ENCODE measurements at regions not wholly inside any gene's neighbourhood (a gene's known extent, or its start where the extent isn't known, plus 50 kb on each side); places are given as distances from the start of the nearest gene placed in this dataset.

- no peaks in the 10 kb centered on the region for H3K36me3 ChIP-seq (ENCODE audit: insufficient read depth, low read length)
- H3K9me2 ChIP-seq (ENCODE audit: insufficient read depth, low read length): no peaks in the 10 kb centered on the region
- no peak overlapping the region for H3K4me3 ChIP-seq (ENCODE audit: low read depth, low read length, poor library complexity, severe bottlenecking)
- intact Hi-C loops (cut with micrococcal nuclease; ENCODE audit: unreplicated experiment): no loop called here
- no peaks in the 10 kb centered on the region for H4K20me1 ChIP-seq (ENCODE audit: insufficient read depth, low read length)
- DNase-seq (ENCODE audit: low spot score): no peak
- H2AFZ ChIP-seq (ENCODE audit: low read length): no peak overlapping the region
- ChIA-PET POLR2A (interaction anchor here (0.5 kb wide), 1 partner anchor 704 kb away, joined by 4 read pairs; no protein-coding TSS in a partner anchor), CTCF (ENCODE audit: unreplicated experiment) (interaction anchor here (0.6 kb wide), 1 partner anchor 1227 kb away, joined by 8 read pairs; no protein-coding TSS in a partner anchor)
- no peaks in the 10 kb centered on the region for H3K9me3 ChIP-seq (ENCODE audit: low read length)
- TF ChIP-seq EZH2phosphoT487 (IDR thresholded peaks at IDR 0.05; ENCODE audit: borderline replicate concordance, low read depth, low read length) (no peak), CTCF (conservative IDR thresholded peaks at IDR 0.05; ENCODE audit: low read length) (no peak)
- no peak overlapping the region for H3K4me2 ChIP-seq (ENCODE audit: low read length)
- no TSS peak for BruUV-seq (replicated peaks)
- H3K27ac ChIP-seq (ENCODE audit: low read depth, low read length, poor library complexity, severe bottlenecking): no peak overlapping the region
- no peaks in the 10 kb centered on the region for H3K4me1 ChIP-seq (ENCODE audit: insufficient read depth, low read length, poor library complexity, severe bottlenecking)
- no peaks in the 10 kb centered on the region for H3K79me2 ChIP-seq (ENCODE audit: insufficient read depth, low read depth, low read length)
Measured at GRCh38 chr2:42927334-42928160, 135.2 kb upstream of the HAAO start.

GRCh38 chr2:42926434-42927333 is 134.3 kb upstream of the HAAO start:
- Histone ChIP-seq H3K27ac (ENCODE audit: low read depth, low read length, poor library complexity, severe bottlenecking) (no peak overlapping the region), H2AFZ (ENCODE audit: low read length) (no peak overlapping the region), H3K4me2 (ENCODE audit: low read length) (no peak overlapping the region), H3K4me3 (ENCODE audit: low read depth, low read length, poor library complexity, severe bottlenecking) (no peak overlapping the region), H4K20me1 (ENCODE audit: insufficient read depth, low read length) (no peaks in the 10 kb centered on the region), H3K79me2 (ENCODE audit: insufficient read depth, low read depth, low read length) (no peaks in the 10 kb centered on the region), H3K36me3 (ENCODE audit: insufficient read depth, low read length) (no peaks in the 10 kb centered on the region), H3K9me2 (ENCODE audit: insufficient read depth, low read length) (no peaks in the 10 kb centered on the region), H3K9me3 (ENCODE audit: low read length) (no peaks in the 10 kb centered on the region), H3K4me1 (ENCODE audit: insufficient read depth, low read length, poor library complexity, severe bottlenecking) (no peaks in the 10 kb centered on the region)
- TF ChIP-seq CTCF (conservative IDR thresholded peaks at IDR 0.05; ENCODE audit: low read length): no peak
- TF ChIP-seq EZH2phosphoT487 (IDR thresholded peaks at IDR 0.05; ENCODE audit: borderline replicate concordance, low read depth, low read length): no peak
- ChIA-PET POLR2A (interaction anchor here (0.5 kb wide), 1 partner anchor 705 kb away, joined by 4 read pairs; no protein-coding TSS in a partner anchor), CTCF (ENCODE audit: unreplicated experiment) (no interaction called here)
- no peak for DNase-seq (ENCODE audit: low spot score)
- BruUV-seq (replicated peaks): no TSS peak
- intact Hi-C loops (cut with micrococcal nuclease; ENCODE audit: unreplicated experiment): no loop called here

Measured in OCI-LY7 (cell line).